GM12878 (cell line): ENCODE measurements at regions not wholly inside any gene's neighbourhood (a gene's known extent, or its start where the extent isn't known, plus 50 kb on each side); places are given as distances from the start of the nearest gene placed in this dataset.

Experiments
- ATAC-seq: fragments of 200-7000 bp; cut with Tn5 transposase; 3 replicates; pipeline ENCODE4 v1.9.1; 2020; ENCODE audit warnings: mild to moderate bottlenecking, moderate library complexity
- BruUV-seq: library from RNA; stranded (reverse); fragments of 400-500 nt; replicated peaks from 2 replicates; lab custom pipeline; 2021; lab: Mats Ljungman, UMichigan
- CTCF ChIA-PET: fragments of 300-600 bp; sonication (Branson Sonifier 250); formaldehyde crosslinking; extraction: SDS; loops from one replicate; lab custom pipeline; 2021; ENCODE audit warnings: inconsistent platforms; lab: Yijun Ruan, JAX
- POLR2A ChIA-PET: fragments of 350-600 bp; formaldehyde crosslinking; extraction: SDS; loops from one replicate; lab custom pipeline; 2021; ENCODE audit warnings: inconsistent platforms; lab: Charles Lee
- RAD21 ChIA-PET: fragments of 300-600 bp; sonication (Branson Sonifier 250); formaldehyde crosslinking; loops from one replicate; lab custom pipeline; 2023; ENCODE audit warnings: antibody characterized with exemption; ENCODE audit not compliant: unreplicated experiment; lab: Charles Lee
- SMC1A ChIA-PET: fragments of 300-600 bp; sonication (Branson Sonifier 250); formaldehyde crosslinking; loops from one replicate; lab custom pipeline; 2023; ENCODE audit not compliant: unreplicated experiment, uncharacterized antibody; lab: Charles Lee
- DNase-seq: peaks from one replicate; pipeline ENCODE4 v3.0.0-alpha.2; 2011; ENCODE audit warnings: low read depth, low spot score
- FAIRE-seq: peaks from 3 replicates; lab custom pipeline; 2011; peaks lifted over from hg19 to GRCh38; lab: Jason Lieb, UNC
- H2AFZ ChIP-seq: 2 replicates; pipeline ENCODE4 v1.6.0; 2011; ENCODE audit warnings: low read depth, low read length, control low read depth; ENCODE audit not compliant: control insufficient read depth
- H3K27ac ChIP-seq: 2 replicates; pipeline ENCODE4 v1.5.1; 2011; ENCODE audit warnings: control low read depth; ENCODE audit not compliant: control insufficient read depth, insufficient read depth
- H3K27me3 ChIP-seq, 2 experiments: replicated peaks in 1 of 2; 2 replicates each; pipeline versions ENCODE4 v1.6.0 to v1.6.1; 2011; ENCODE audit warnings: low read length in 1 of 2; ENCODE audit not compliant: control insufficient read depth in 2 of 2, insufficient read depth in 2 of 2
- H3K36me3 ChIP-seq, 2 experiments: 2 replicates each; pipeline ENCODE4 v1.5.1; 2011; ENCODE audit warnings: low read length in 1 of 2; ENCODE audit not compliant: control insufficient read depth in 2 of 2, insufficient read depth in 2 of 2
- H3K4me1 ChIP-seq: 2 replicates; pipeline ENCODE4 v1.6.1; 2011; ENCODE audit warnings: mild to moderate bottlenecking, low read length, moderate library complexity, mixed read lengths; ENCODE audit not compliant: control insufficient read depth, insufficient read depth
- H3K4me2 ChIP-seq: 2 replicates; pipeline ENCODE4 v1.6.0; 2011; ENCODE audit warnings: control low read depth; ENCODE audit not compliant: control insufficient read depth, insufficient read depth
- H3K4me3 ChIP-seq: fragments of 200-600 bp; sonication (generic); 2 replicates; pipeline ENCODE4 v1.5.1; 2016
- H3K79me2 ChIP-seq: 2 replicates; pipeline ENCODE4 v1.6.0; 2011; ENCODE audit warnings: low read length; ENCODE audit not compliant: control insufficient read depth, insufficient read depth
- H3K9ac ChIP-seq: 2 replicates; pipeline ENCODE4 v1.8.0; 2011; ENCODE audit warnings: low read length, control low read depth, mixed read lengths; ENCODE audit not compliant: control insufficient read depth, insufficient read depth
- H3K9me3 ChIP-seq: replicated peaks from 3 replicates; pipeline ENCODE4 v1.5.1; 2011; ENCODE audit warnings: mild to moderate bottlenecking, low read length; ENCODE audit not compliant: control insufficient read depth, insufficient read depth
- H4K20me1 ChIP-seq: 2 replicates; pipeline ENCODE4 v1.6.0; 2011; ENCODE audit not compliant: control insufficient read depth, insufficient read depth
- ASH2L ChIP-seq: fragments of 300-600, 200-600 bp; sonication (generic); IDR thresholded peaks from 2 replicates; pipeline ENCODE4 v1.6.1; 2017; ENCODE audit warnings: low read depth, mild to moderate bottlenecking, borderline replicate concordance
- CHD2 ChIP-seq: IDR thresholded peaks from 2 replicates; pipeline ENCODE4 v1.6.1; 2011; ENCODE audit warnings: low read depth, low read length, improper control_type of control experiment, borderline replicate concordance
- CREB1 ChIP-seq: IDR thresholded peaks from 2 replicates; pipeline ENCODE4 v1.6.1; 2012; ENCODE audit warnings: low read depth, mild to moderate bottlenecking, inconsistent platforms
- CTCF ChIP-seq, 3 experiments: IDR thresholded peaks in 2 of 3; conservative IDR thresholded peaks in 1 of 3; 2 replicates each; pipeline ENCODE4 v1.5.1; 2011; ENCODE audit warnings: low read depth in 3 of 3, low read length in 3 of 3, mild to moderate bottlenecking in 3 of 3, control low read depth in 2 of 3, moderate library complexity in 2 of 3, inconsistent platforms in 1 of 3, mixed read lengths in 1 of 3; ENCODE audit not compliant: control insufficient read depth in 2 of 3, insufficient read depth in 1 of 3; ENCODE audit errors: extremely low read depth in 1 of 3
- LARP7 ChIP-seq: fragments of 450-650 bp; IDR thresholded peaks from 2 replicates; pipeline ENCODE4 v1.6.1; 2017; ENCODE audit warnings: mild to moderate bottlenecking
- MEF2A ChIP-seq: IDR thresholded peaks from 2 replicates; pipeline ENCODE4 v1.6.1; 2011; ENCODE audit warnings: low read depth, mild to moderate bottlenecking, low read length, moderate library complexity; ENCODE audit not compliant: insufficient read depth
- RBBP5 ChIP-seq: fragments of 200-600 bp; sonication (generic); conservative IDR thresholded peaks from 2 replicates; pipeline ENCODE4 v1.6.1; 2016
- SMAD5 ChIP-seq: IDR thresholded peaks from 2 replicates; pipeline ENCODE4 v1.6.1; 2016; ENCODE audit warnings: antibody characterized with exemption, low read depth
- SPI1 ChIP-seq: IDR thresholded peaks from 2 replicates; pipeline ENCODE4 v1.6.1; 2011; ENCODE audit warnings: low read depth, mild to moderate bottlenecking, low read length, moderate library complexity, borderline replicate concordance; ENCODE audit not compliant: insufficient read depth
- YY1 ChIP-seq: IDR thresholded peaks from 2 replicates; pipeline ENCODE4 v1.6.1; 2011; ENCODE audit warnings: low read depth, mild to moderate bottlenecking, low read length
- ZNF207 ChIP-seq: fragments of 450-650 bp; IDR thresholded peaks from 2 replicates; pipeline ENCODE4 v1.6.1; 2014; ENCODE audit warnings: antibody characterized with exemption, mild to moderate bottlenecking, borderline replicate concordance
- ZNF217 ChIP-seq: fragments of 450-650 bp; IDR thresholded peaks from 2 replicates; pipeline ENCODE4 v1.6.1; 2017; ENCODE audit warnings: antibody characterized with exemption, mild to moderate bottlenecking
- ZSCAN29 ChIP-seq: fragments of 450-650 bp; IDR thresholded peaks from 2 replicates; pipeline ENCODE4 v1.6.1; 2017; ENCODE audit warnings: mild to moderate bottlenecking, moderate library complexity
- WGBS: methylation state at CpG from one replicate; pipeline ENCODE4 v1.1.6; 2016; ENCODE audit warnings: low lambda C conversion rate; ENCODE audit not compliant: insufficient replicate concordance, insufficient coverage; ENCODE audit errors: missing lambda C conversion rate; 5-methylcytosine and 5-hydroxymethylcytosine counted together
- in situ Hi-C: fragments of 300-500 bp; cut with MboI; formaldehyde crosslinking; loops from 9 replicates; pipeline ENCODE4 v1.14.3; 2018; ENCODE audit warnings: mixed read lengths
- intact Hi-C: fragments of 100-400 bp; cut with micrococcal nuclease; formaldehyde crosslinking; loops from one replicate; pipeline ENCODE4 v1.14.2; 2022; ENCODE audit not compliant: unreplicated experiment
- TF ChIP-seq, protein P1 (sequence below): fragments of 450-650 bp; formaldehyde crosslinking; IDR thresholded peaks from 2 replicates; pipeline ENCODE4 v1.4.0; 2020; ENCODE audit warnings: mild to moderate bottlenecking, moderate library complexity
- TF ChIP-seq, protein P2 (sequence below): fragments of 150-350 bp; IDR thresholded peaks from 2 replicates; pipeline ENCODE4 v1.6.1; 2016; ENCODE audit warnings: low read depth, low read length

GRCh38 chr5:39521098-39521860, 96.5 kb upstream of the DAB2 start (continued):
- no peak for TF ChIP-seq LARP7
- TF ChIP-seq, protein P1, sequence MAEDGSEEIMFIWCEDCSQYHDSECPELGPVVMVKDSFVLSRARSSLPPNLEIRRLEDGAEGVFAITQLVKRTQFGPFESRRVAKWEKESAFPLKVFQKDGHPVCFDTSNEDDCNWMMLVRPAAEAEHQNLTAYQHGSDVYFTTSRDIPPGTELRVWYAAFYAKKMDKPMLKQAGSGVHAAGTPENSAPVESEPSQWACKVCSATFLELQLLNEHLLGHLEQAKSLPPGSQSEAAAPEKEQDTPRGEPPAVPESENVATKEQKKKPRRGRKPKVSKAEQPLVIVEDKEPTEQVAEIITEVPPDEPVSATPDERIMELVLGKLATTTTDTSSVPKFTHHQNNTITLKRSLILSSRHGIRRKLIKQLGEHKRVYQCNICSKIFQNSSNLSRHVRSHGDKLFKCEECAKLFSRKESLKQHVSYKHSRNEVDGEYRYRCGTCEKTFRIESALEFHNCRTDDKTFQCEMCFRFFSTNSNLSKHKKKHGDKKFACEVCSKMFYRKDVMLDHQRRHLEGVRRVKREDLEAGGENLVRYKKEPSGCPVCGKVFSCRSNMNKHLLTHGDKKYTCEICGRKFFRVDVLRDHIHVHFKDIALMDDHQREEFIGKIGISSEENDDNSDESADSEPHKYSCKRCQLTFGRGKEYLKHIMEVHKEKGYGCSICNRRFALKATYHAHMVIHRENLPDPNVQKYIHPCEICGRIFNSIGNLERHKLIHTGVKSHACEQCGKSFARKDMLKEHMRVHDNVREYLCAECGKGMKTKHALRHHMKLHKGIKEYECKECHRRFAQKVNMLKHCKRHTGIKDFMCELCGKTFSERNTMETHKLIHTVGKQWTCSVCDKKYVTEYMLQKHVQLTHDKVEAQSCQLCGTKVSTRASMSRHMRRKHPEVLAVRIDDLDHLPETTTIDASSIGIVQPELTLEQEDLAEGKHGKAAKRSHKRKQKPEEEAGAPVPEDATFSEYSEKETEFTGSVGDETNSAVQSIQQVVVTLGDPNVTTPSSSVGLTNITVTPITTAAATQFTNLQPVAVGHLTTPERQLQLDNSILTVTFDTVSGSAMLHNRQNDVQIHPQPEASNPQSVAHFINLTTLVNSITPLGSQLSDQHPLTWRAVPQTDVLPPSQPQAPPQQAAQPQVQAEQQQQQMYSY = no peak

DNA sequence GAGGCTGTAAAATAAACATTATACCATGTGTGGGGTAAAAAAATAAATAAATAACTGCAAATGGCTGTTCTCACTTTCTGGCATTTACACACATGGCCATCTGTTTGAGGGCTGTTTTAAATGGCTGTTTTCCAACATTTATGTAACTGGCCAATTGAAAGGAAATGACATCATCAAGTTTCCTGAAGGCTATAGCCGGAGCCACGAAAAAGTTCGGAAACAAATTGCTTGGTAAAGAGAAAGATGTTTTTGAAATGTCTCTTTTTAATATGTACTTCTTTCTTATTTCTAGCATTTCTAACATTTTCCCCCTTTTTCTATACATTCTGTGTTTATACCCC, 95.4 kb upstream of the DAB2 start:
- H3K4me2 ChIP-seq = no peak overlapping the region
- intact Hi-C loops (no loop called here), in situ Hi-C loops (no loop called here)
- no peak overlapping the region for H3K4me3 ChIP-seq
- ATAC-seq = no peak
- no peak for DNase-seq
- no peaks in the 10 kb centered on the region for H4K20me1 ChIP-seq
- no peak overlapping the region for H2AFZ ChIP-seq
- H3K27me3 ChIP-seq = no peaks in the 10 kb centered on the region
- no peaks in the 10 kb centered on the region for H3K36me3 ChIP-seq
- H3K27ac ChIP-seq = no peak overlapping the region
- no peaks in the 10 kb centered on the region for H3K4me1 ChIP-seq
- ChIA-PET SMC1A (no interaction called here), POLR2A (no interaction called here), RAD21 (no interaction called here), CTCF (no interaction called here)
- FAIRE-seq = no peak
- no peaks in the 10 kb centered on the region for H3K9me3 ChIP-seq
- no TSS peak for BruUV-seq
- H3K9ac ChIP-seq = no peak overlapping the region
- H3K79me2 ChIP-seq = no peaks in the 10 kb centered on the region
- WGBS = 57% methylated on average over 3 of the region's 3 CpGs
- TF ChIP-seq ZNF217 (no peak), ASH2L (no peak), SPI1 (no peak), SMAD5 (no peak), MEF2A (no peak), RBBP5 (no peak), YY1 (no peak), ZNF207 (no peak), CHD2 (no peak), CREB1 (no peak), CTCF (IDR thresholded peaks at IDR 0.05 in 2 of 3, conservative IDR thresholded peaks at IDR 0.05 in 1 of 3; ENCODE audit: control insufficient read depth in 2 of 3, extremely low read depth in 1 of 3, insufficient read depth in 1 of 3, low read depth in 3 of 3, low read length in 3 of 3) (no peak), ZSCAN29 (no peak)
- TF ChIP-seq, protein P2, sequence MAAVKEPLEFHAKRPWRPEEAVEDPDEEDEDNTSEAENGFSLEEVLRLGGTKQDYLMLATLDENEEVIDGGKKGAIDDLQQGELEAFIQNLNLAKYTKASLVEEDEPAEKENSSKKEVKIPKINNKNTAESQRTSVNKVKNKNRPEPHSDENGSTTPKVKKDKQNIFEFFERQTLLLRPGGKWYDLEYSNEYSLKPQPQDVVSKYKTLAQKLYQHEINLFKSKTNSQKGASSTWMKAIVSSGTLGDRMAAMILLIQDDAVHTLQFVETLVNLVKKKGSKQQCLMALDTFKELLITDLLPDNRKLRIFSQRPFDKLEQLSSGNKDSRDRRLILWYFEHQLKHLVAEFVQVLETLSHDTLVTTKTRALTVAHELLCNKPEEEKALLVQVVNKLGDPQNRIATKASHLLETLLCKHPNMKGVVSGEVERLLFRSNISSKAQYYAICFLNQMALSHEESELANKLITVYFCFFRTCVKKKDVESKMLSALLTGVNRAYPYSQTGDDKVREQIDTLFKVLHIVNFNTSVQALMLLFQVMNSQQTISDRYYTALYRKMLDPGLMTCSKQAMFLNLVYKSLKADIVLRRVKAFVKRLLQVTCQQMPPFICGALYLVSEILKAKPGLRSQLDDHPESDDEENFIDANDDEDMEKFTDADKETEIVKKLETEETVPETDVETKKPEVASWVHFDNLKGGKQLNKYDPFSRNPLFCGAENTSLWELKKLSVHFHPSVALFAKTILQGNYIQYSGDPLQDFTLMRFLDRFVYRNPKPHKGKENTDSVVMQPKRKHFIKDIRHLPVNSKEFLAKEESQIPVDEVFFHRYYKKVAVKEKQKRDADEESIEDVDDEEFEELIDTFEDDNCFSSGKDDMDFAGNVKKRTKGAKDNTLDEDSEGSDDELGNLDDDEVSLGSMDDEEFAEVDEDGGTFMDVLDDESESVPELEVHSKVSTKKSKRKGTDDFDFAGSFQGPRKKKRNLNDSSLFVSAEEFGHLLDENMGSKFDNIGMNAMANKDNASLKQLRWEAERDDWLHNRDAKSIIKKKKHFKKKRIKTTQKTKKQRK = no peak
